ENCODE measurements at regions not wholly inside any gene's neighbourhood (a gene's known extent, or its start where the extent isn't known, plus 50 kb on each side); places are given as distances from the start of the nearest gene placed in this dataset.

DNA sequence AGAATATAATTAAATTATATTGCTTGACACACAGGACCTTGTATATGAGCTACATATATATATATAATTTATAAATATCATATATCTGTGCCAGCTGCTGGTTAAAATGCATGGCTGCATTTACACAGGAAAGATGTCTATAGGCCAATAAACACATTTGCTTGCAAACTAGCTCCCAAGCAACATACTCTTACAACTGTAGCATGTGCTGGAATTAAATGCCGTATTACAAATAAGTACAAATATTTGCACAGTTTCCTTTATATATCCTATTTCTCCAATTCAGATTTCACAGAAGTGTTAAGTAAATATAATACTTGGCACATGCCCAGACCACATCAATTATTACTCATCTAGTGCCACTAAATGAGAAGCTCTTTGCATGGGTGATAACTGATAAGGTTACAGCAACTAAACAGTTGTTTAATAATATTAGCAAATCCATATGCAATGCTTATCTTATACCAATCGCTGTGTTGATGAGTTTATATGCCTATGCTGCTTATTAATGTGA is 66.7 kb upstream of the E2F7 start:
- no peak for DNase-seq

- DNase-seq: no peak
Measured at GRCh38 chr12:77130193-77130592, 64.8 kb upstream of the E2F7 start.

GRCh38 chr12:77124767-77125166 is 59.4 kb upstream of the E2F7 start:
- DNase-seq: no peak

DNA sequence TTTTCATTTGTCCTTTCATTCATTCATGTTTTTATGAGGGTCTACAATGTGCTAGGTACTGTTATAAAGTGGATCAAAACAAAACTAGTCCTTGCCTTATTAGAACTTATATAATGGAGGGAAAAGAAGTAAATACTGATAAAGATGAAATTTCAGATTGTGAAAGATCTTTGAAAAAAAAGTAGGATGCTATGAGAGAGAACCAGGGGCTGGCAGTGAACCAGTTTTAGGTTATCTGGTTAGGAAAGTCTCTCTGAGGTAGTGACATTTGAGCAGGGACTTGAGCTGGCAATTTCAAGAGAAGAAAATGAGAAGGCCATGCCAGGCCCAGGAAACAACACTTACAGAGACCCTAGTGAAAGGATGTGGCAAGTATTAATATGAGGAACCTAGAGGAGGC is 57.3 kb upstream of the E2F7 start:
- no peak for DNase-seq

DNA sequence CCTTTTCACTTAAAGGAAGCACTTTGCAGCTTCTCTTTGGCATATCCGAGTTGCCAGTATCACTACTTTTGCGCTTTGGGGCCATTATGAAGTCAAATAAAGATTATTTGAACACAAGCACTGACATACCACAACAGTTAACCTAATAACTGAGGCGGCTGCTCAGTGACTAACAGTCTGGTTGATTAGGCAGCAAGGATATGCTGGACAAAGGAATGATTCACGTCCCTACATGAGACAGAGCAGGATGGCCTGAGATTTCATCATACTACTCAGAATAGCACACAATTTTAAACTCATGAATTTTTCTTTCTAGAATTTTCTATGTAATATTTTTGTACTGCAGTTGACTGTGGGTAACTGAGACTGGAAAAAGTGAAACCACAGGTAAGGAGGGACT is 56.9 kb upstream of the E2F7 start:
- no peak for DNase-seq

GRCh38 chr12:77120156-77121085 is 55.1 kb upstream of the E2F7 start:
- DNase-seq: no peak

GRCh38 chr12:77118696-77119095 is 53.3 kb upstream of the E2F7 start:
- no peak for DNase-seq

DNA sequence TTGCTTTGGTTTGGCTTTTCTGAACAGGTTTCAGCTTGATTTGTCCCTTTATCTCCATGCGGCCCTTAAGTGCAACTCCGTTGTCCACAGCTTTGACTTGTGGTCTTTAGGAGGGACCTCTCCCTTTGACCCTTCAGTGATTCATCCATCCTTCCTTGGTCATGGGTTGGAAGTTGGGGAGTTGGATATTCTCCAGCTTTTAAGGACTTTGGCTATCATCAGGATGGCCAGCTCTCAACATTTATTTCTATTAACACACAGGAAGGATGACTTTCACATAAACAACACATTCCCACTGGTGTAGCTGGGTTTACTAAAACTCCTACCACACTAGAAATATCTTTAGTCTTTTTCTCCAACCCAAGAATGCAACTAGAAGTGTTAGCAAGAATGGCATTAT is 50.9 kb upstream of the E2F7 start:
- DNase-seq: no peak

- no peak for DNase-seq
Measured at GRCh38 chr12:77115471-77115870, 50.1 kb upstream of the E2F7 start.
